ENCODE measurements at regions not wholly inside any gene's neighbourhood (a gene's known extent, or its start where the extent isn't known, plus 50 kb on each side); places are given as distances from the start of the nearest gene placed in this dataset.
A peak's percentile ranks its signal among the peaks of the same experiment; 100 is the strongest.

GRCh38 chr19:30742406-30742938, 370.3 kb downstream of the ZNF536 start:
- Histone ChIP-seq H2BK15ac (ENCODE audit: low read length) (no peak overlapping the region), H3K4ac (replicated peaks; ENCODE audit: insufficient read length, low read depth, low read length) (no peak overlapping the region), H3K4me3 (ENCODE audit: extremely low read depth in 1 of 4, insufficient read depth in 2 of 4, low read depth in 3 of 4, low read length in 4 of 4) (no peak overlapping the region), H3K18ac (ENCODE audit: extremely low read depth, low read length) (no peak overlapping the region), H2BK20ac (ENCODE audit: low read length) (no peak overlapping the region), H2BK5ac (ENCODE audit: low read depth, low read length) (no peak overlapping the region), H3K56ac (replicated peaks; ENCODE audit: insufficient read length, low read depth, low read length) (no peak overlapping the region), H2BK12ac (ENCODE audit: low read depth, low read length) (no peak overlapping the region), H3K4me2 (ENCODE audit: insufficient read depth in 1 of 2, low read depth in 2 of 2, low read length in 2 of 2) (no peak overlapping the region), H3K36me3 (ENCODE audit: control insufficient read depth in 2 of 4, insufficient read depth in 4 of 4, low read length in 3 of 4) (no peaks in the 10 kb centered on the region), H3K27ac (ENCODE audit: low read depth, low read length) (no peak overlapping the region), H4K20me1 (replicated peaks in 1 of 2; ENCODE audit: control insufficient read depth in 1 of 2, insufficient read depth in 2 of 2, low read length in 2 of 2) (no peaks in the 10 kb centered on the region), H4K8ac (ENCODE audit: extremely low read depth, insufficient read depth, low read length) (no peak overlapping the region; the same call in 1 of the 2 replicates), H3K27me3 (replicated peaks in 1 of 4; ENCODE audit: control insufficient read depth in 3 of 4, extremely low read depth in 1 of 4, insufficient read depth in 3 of 4, low read length in 3 of 4) (no peaks in the 10 kb centered on the region), H2AFZ (ENCODE audit: low read length) (0 out of 2 replicates have a peak overlapping the region, but pooled peaks have one; percentile 38), H3K9ac (replicated peaks in 1 of 4; ENCODE audit: extremely low read depth in 1 of 4, low read depth in 3 of 4, low read length in 3 of 4) (no peak overlapping the region), H3K79me1 (ENCODE audit: low read depth, low read length) (no peaks in the 10 kb centered on the region), H4K5ac (ENCODE audit: insufficient read length, low read depth, low read length) (no peak overlapping the region), H2BK120ac (replicated peaks; ENCODE audit: low read depth, low read length) (no peak overlapping the region), H3K14ac (ENCODE audit: insufficient read length) (no peak overlapping the region), H3K23me2 (ENCODE audit: low read depth, low read length) (no peaks in the 10 kb centered on the region), H2AK5ac (ENCODE audit: low read depth, low read length) (no peak overlapping the region), H3K4me1 (replicated peaks in 1 of 4; ENCODE audit: control insufficient read depth in 3 of 4, insufficient read depth in 4 of 4, low read length in 3 of 4) (no peaks in the 10 kb centered on the region), H4K91ac (replicated peaks; ENCODE audit: insufficient read length, low read length) (no peak overlapping the region), H3K23ac (ENCODE audit: insufficient read length) (no peak overlapping the region), H3K79me2 (ENCODE audit: control insufficient read depth in 1 of 2, insufficient read depth in 2 of 2, low read length in 2 of 2) (no peaks in the 10 kb centered on the region), H3K9me3 (ENCODE audit: insufficient read depth in 2 of 2, low read depth in 1 of 2, low read length in 1 of 2) (no peaks in the 10 kb centered on the region)
- ChIA-PET CTCF (ENCODE audit: partially characterized antibody) (interaction anchor here (0.6 to 1.7 kb wide), 7 partner anchors 8 to 913 kb away, joined by 3 to 6 read pairs (median 3); no protein-coding TSS in a partner anchor), POLR2A (ENCODE audit: partially characterized antibody) (no interaction called here)
- 88% methylated on average over 12 of the region's 12 CpGs; no CpG with 5 or more reads in 1 of the 2 experiments for WGBS, 2 experiments (ENCODE audit: extremely low coverage in 1 of 2, insufficient coverage in 1 of 2, insufficient read length in 1 of 2, insufficient replicate concordance in 2 of 2, low coverage in 1 of 2, low lambda C conversion rate in 2 of 2, missing lambda C conversion rate in 1 of 2)
- no peak for FAIRE-seq
- DNase-seq (ENCODE audit: low read depth in 1 of 2, low spot score in 2 of 2) = no peak
- TF ChIP-seq CREB1 (IDR thresholded peaks at IDR 0.05) = no peak
- no peak for TF ChIP-seq E2F6 (IDR thresholded peaks at IDR 0.05)
- no peak for TF ChIP-seq ZNF274 (IDR thresholded peaks at IDR 0.05; ENCODE audit: borderline replicate concordance, extremely low read depth, low read length)
- no peak for TF ChIP-seq CBX5 (IDR thresholded peaks at IDR 0.05; ENCODE audit: low read depth, low read length)
- TF ChIP-seq CHD2 (IDR thresholded peaks at IDR 0.05; ENCODE audit: low read length) = no peak
- no peak for TF ChIP-seq NANOG (IDR thresholded peaks at IDR 0.05; ENCODE audit: insufficient read depth, low read depth, low read length, poor library complexity, severe bottlenecking)
- TF ChIP-seq FOSL1 (IDR thresholded peaks at IDR 0.05; ENCODE audit: insufficient read depth, low read depth, low read length) = no peak
- no peak for TF ChIP-seq ATF3 (IDR thresholded peaks at IDR 0.05; ENCODE audit: insufficient read depth, low read depth, low read length)
- no peak for TF ChIP-seq JUND (IDR thresholded peaks at IDR 0.05; ENCODE audit: low read length)
- no peak for TF ChIP-seq RXRA (IDR thresholded peaks at IDR 0.05; ENCODE audit: insufficient read depth, low read depth, low read length)
- TF ChIP-seq ATF2 (IDR thresholded peaks at IDR 0.05; ENCODE audit: low read length) = no peak
